Tibial nerve (tissue), 3 donors: ENCODE measurements at regions not wholly inside any gene's neighbourhood (a gene's known extent, or its start where the extent isn't known, plus 50 kb on each side); places are given as distances from the start of the nearest gene placed in this dataset.

Experiments
- CTCF ChIP-seq, 5 experiments: fragments of 200-600 bp in 3 of 5; fragments of 450-650 bp in 2 of 5; sonication (generic) in 3 of 5; IDR thresholded peaks; one replicate each; pipeline ENCODE4 v1.5.1; 2016 to 2019; ENCODE audit warnings: antibody characterized with exemption in 5 of 5, mild to moderate bottlenecking in 3 of 5, moderate library complexity in 2 of 5
- POLR2A ChIP-seq, 2 donors: fragments of 450-650 bp; IDR thresholded peaks; one replicate each; pipeline ENCODE4 v1.6.1; 2017; ENCODE audit warnings: antibody characterized with exemption in 2 of 2, mild to moderate bottlenecking in 2 of 2, moderate library complexity in 2 of 2

GRCh38 chr4:170190265-170190664 is 100.5 kb upstream of the AADAT start:
- TF ChIP-seq CTCF (IDR thresholded peaks at IDR 0.05) (no peak), POLR2A (IDR thresholded peaks at IDR 0.05) (no peak)
